ENCODE measurements at regions not wholly inside any gene's neighbourhood (a gene's known extent, or its start where the extent isn't known, plus 50 kb on each side); places are given as distances from the start of the nearest gene placed in this dataset.

- H3K4me2 ChIP-seq (ENCODE audit: low read depth, low read length), result no peak overlapping the region
- no peaks in the 10 kb centered on the region for H3K9me3 ChIP-seq (ENCODE audit: low read length)
- FAIRE-seq (no peak), ATAC-seq (no peak), DNase-seq (ENCODE audit: low spot score) (no peak)
- H4K20me1 ChIP-seq (ENCODE audit: insufficient read depth, low read length), result no peaks in the 10 kb centered on the region
- H3K36me3 ChIP-seq (replicated peaks in 1 of 2; ENCODE audit: control insufficient read depth in 1 of 2, insufficient read depth in 2 of 2, low read length in 2 of 2), result no peaks in the 10 kb centered on the region
- no peaks in the 10 kb centered on the region for H3K4me1 ChIP-seq (ENCODE audit: insufficient read depth, low read length)
- POLR2A ChIA-PET, result no interaction called here
- no peaks in the 10 kb centered on the region; a peak in 1 of 5 replicates for H3K27me3 ChIP-seq (ENCODE audit: control insufficient read depth in 1 of 2, insufficient read depth in 2 of 2, low read length in 2 of 2)
- intact Hi-C loops (cut with micrococcal nuclease; ENCODE audit: unreplicated experiment) (no loop called here), in situ Hi-C loops (cut with HindIII; ENCODE audit: extremely low pct_ligation_motif_present, low pct_unique_long_range_greater_than_20kb) (no loop called here)
- no peaks in the 10 kb centered on the region for H3K79me2 ChIP-seq (ENCODE audit: insufficient read depth, low read length)
- BruUV-seq (replicated peaks), result no TSS peak
- no peak overlapping the region for H3K27ac ChIP-seq (ENCODE audit: extremely low read length, insufficient read depth, low read length)
- no peak overlapping the region for H2AFZ ChIP-seq (ENCODE audit: low read length)
- H3K4me3 ChIP-seq (replicated peaks in 1 of 3; ENCODE audit: insufficient read depth in 1 of 3, low read depth in 2 of 3, low read length in 3 of 3), result no peak overlapping the region
- H3K9ac ChIP-seq (ENCODE audit: insufficient read depth, low read depth, low read length), result no peak overlapping the region
- CTCF ChIA-PET (ENCODE audit: low intra/inter-chr PET ratio, low total read pairs), result no interaction called here
- TF ChIP-seq TFE3 (CRISPR knock-in tag; IDR thresholded peaks at IDR 0.05), result no peak
- TF ChIP-seq ZBTB34 (CRISPR knock-in tag; IDR thresholded peaks at IDR 0.05), result no peak
- no peak for TF ChIP-seq RORA (CRISPR knock-in tag; IDR thresholded peaks at IDR 0.05)
- TF ChIP-seq ZKSCAN1 (IDR thresholded peaks at IDR 0.05; ENCODE audit: low read length), result no peak
- no peak for TF ChIP-seq ZBTB39 (CRISPR knock-in tag; IDR thresholded peaks at IDR 0.05)
- TF ChIP-seq PHB2 (IDR thresholded peaks at IDR 0.05; ENCODE audit: partially characterized antibody), result no peak
- TF ChIP-seq ZBTB26 (CRISPR knock-in tag; IDR thresholded peaks at IDR 0.05; ENCODE audit: borderline replicate concordance), result no peak
- TF ChIP-seq U2AF2 (IDR thresholded peaks at IDR 0.05; ENCODE audit: low read depth, low read length), result no peak
- TF ChIP-seq NAIF1 (CRISPR knock-in tag; IDR thresholded peaks at IDR 0.05; ENCODE audit: borderline replicate concordance), result no peak
- no peak for TF ChIP-seq FOXO1 (CRISPR knock-in tag; IDR thresholded peaks at IDR 0.05)
- no peak for TF ChIP-seq ZNF609 (CRISPR knock-in tag; IDR thresholded peaks at IDR 0.05; ENCODE audit: borderline replicate concordance)
- TF ChIP-seq ZNF350 (CRISPR knock-in tag; IDR thresholded peaks at IDR 0.05; ENCODE audit: borderline replicate concordance, low read depth), result no peak
- no peak for TF ChIP-seq SALL2 (CRISPR knock-in tag; IDR thresholded peaks at IDR 0.05)
- TF ChIP-seq RFX1 (IDR thresholded peaks at IDR 0.05), result no peak
- TF ChIP-seq ZNF121 (CRISPR knock-in tag; IDR thresholded peaks at IDR 0.05), result no peak
- TF ChIP-seq ZNF709 (CRISPR knock-in tag; IDR thresholded peaks at IDR 0.05), result no peak
Measured at GRCh38 chr3:78079514-78079913, 1039.6 kb downstream of the ROBO2 start.
